C1 segment of cervical spinal cord (tissue), 14 donors: ENCODE measurements at regions not wholly inside any gene's neighbourhood (a gene's known extent, or its start where the extent isn't known, plus 50 kb on each side); places are given as distances from the start of the nearest gene placed in this dataset.
"Not testable (repeated sequence)": the region's sequence is repeated elsewhere in the genome, so short reads cannot be mapped to it uniquely, and the experiment has no call there.

Source experiments
- DNase-seq, 14 donors: peaks; one replicate each; lab custom pipeline; 2025; lab: John Stamatoyannopoulos, UW

- no peak for DNase-seq
These were observed 172.6 kb downstream of the GOLGA6L6 start for GRCh38 chr15:20368974-20369373.

GRCh38 chr15:20367093-20367492, 174.5 kb downstream of the GOLGA6L6 start:
- DNase-seq: no peak

DNA sequence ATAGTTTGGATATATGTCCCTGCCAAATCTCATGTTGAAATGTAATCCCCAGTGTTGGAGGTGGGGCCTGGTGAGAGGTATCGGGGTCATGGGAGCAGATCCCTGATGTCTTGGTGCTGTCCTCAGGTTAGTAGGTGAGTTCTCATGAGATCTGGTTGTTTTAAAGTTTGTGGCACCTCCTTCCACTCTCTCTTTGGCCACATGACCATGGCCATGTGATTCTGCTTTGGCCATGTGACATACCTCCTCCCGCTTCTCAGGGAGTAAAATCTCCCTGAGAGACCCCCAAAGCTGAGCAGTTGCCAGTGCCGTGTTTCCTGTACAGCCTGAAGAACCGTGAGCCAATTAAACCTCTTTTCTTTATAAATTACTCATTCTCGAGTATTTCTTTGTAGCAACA, 178.0 kb downstream of the GOLGA6L6 start:
- not testable (repeated sequence) for DNase-seq

GRCh38 chr15:20361091-20361490, 180.5 kb downstream of the GOLGA6L6 start:
- no peak for DNase-seq

- DNase-seq: no peak
These were observed 182.7 kb downstream of the GOLGA6L6 start for GRCh38 chr15:20358779-20359414.

DNA sequence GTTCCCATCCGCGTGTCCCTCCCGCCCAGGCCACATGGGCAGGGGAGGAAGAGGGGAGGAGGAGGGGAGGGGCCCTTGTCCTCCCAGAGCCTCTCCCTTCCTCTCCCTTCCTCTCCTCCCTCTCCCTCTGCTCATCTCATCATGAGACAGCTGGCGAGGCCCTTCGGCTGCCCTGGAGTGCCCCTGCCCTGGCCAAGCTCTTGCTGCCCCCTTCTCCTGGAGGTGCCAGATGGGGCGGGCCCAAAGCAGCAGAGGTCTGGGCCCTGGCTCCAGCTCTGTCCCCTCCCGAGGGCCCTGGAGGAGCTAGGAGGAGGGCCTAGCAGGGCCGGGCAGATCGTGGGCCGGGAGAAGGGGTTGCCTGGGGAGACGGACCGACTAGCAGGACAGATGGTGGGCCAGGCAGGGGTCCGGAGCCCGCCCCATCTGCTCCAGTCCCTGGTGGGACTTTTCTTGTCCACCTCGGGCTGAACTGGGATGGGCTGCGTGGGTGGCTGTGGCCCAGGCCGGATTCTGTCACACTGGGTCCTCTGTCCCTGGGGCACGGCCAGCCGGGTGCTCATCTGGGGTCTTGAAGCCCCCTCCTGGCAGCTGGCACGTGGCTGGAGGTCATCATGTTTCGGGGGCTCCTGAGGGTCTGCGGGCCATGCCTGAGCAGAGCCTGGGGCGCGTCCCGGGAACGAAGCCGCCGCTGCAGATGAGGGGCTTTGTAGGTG, 183.4 kb downstream of the GOLGA6L6 start:
- no peak for DNase-seq

DNA sequence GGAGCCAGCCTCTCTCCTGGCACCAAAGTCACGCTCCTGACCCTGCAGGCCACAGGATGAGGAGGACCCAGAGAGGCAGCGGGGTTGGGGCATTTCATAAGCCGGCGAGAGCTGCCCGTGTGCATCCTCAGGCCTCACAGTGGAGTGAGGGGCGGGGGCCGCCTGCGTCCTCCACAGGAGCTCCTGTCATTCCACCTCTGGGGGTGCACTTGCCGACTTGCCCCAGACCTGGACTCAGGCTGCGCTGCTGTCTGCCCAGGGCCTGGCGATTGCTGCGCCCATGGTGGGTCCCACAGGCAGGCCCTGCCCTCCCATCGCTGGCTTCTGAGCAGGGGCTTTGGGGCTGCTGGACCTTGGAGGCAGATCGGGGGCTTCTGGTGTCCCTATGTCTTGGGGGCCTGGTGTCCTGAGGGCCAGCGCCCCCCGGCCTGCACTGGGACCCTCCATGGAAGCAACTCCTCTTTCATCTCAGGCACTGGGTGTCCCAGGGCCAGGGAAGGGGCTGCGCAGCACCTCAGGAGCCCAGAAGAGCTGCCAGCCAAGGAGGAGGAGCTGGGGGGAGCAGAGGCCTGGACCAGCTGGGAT, 184.0 kb downstream of the GOLGA6L6 start:
- no peak for DNase-seq

DNA sequence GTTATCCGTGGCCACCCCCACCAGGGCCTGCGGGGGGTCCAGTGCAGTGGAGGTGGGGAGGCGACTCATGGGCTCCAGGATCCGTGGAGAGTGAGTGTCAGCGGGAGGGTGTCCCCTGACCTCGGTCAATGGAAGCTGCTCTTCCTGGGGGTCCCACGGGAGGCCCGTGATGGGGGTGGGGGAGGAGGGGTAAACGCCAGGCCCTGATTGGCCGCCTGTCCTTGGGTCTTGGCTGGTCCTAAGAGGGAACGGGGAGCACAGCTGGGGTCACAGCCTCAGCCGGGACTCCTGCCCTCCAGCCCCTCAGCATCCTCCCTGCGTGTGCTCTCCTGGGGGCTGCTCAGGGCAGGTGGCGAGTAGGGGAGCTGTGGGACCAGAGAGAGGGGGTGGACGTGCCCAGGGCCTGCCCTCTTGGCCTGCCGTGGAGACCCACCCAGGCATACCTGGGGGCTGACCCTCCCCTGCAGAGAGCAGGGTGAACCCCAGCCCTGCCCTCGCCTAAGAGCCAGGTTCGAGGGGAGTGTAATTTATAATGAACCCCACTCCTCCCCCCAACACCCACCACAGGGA, 184.6 kb downstream of the GOLGA6L6 start:
- DNase-seq: no peak

GRCh38 chr15:20356444-20356910, 185.1 kb downstream of the GOLGA6L6 start:
- DNase-seq: no peak

- no peak for DNase-seq
These were observed 186.2 kb downstream of the GOLGA6L6 start for GRCh38 chr15:20355256-20355868.

DNA sequence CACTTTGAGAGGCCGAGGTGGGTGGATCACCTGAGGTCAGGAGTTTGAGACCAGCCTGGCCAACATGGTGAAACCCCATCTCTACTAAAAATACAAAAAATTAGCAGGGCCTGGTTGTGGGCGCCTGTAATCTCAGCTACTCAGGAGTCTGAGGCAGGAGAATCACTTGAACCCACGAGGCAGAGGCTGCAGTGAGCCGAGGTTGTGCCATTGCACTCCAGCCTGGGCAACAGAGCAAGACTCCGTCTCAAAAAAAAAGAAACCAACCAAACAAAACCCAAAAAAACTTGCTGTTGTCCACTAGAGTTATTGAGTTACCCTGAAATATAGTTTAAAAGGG, 186.7 kb downstream of the GOLGA6L6 start:
- DNase-seq: not testable (repeated sequence)

GRCh38 chr15:20353966-20354883, 187.4 kb downstream of the GOLGA6L6 start:
- no peak for DNase-seq

- no peak for DNase-seq
These were observed 189.1 kb downstream of the GOLGA6L6 start for GRCh38 chr15:20352241-20353200.

DNA sequence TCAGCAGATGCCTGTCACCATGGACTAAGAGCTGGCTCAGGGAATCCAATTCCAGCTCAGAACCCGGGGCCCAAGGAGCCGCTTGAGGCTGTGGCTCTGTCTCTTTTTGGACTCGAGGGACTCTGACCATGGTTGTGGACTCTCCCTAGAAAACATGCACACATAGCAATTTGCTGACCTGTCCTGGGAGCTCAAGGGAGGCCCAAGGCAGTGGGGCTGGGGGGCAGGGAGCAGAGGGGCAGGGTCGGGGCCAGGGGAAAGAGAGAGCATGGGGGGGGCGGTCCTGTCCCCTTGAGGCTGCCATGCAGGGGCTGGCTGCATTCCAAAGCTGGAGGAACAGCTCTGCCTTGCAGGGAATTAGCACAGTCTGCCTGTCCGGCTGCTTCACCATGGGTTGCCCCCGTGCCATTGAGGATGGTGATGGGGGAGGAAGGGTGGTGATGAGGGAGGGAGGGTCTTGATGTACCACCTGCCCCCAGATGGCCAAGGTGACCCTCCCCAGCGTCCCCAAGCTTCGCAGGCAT, 190.1 kb downstream of the GOLGA6L6 start:
- no peak for DNase-seq

DNA sequence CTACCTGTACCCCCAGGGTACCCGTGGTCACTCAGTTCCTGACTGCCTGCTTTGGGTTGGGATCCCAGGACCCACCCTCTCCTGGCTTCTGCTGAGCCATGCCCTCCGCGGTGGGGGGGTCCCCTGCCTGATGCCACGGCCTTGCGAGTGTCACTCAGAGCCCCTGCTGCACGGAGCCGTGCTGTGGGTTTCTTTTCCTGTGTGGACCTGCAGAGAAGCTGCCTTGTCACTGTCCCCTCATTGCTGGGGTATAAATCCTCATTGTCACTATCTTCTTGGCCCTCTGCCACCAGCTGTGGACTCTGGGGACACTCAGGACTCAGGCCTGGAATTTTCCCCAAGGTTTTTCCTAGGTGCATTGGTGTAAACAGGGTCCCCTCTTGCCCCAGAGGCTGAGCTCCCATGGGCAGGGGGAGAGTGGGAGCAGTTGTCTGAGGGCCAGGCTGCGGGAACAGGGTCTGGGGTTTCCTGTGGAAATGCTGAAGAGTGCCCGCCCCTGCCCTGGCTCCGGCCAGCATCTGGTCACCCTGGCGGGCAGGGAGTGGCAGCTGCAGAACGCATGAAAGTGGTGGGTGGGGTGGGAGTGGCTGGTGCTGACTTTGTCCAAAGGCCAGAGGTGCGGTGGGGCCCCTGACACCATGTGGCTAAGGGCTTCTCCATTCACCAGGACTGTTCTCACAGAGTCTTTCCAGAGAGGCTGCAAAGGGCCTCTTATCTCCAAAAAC, 191.7 kb downstream of the GOLGA6L6 start:
- DNase-seq: no peak

GRCh38 chr15:20348900-20349773, 192.5 kb downstream of the GOLGA6L6 start:
- DNase-seq: no peak

- no peak for DNase-seq
These were observed 193.2 kb downstream of the GOLGA6L6 start for GRCh38 chr15:20348291-20348899.
